Retina (tissue), 1 donor: ENCODE measurements at regions not wholly inside any gene's neighbourhood (a gene's known extent, or its start where the extent isn't known, plus 50 kb on each side); places are given as distances from the start of the nearest gene placed in this dataset.
A peak's percentile ranks its signal among the peaks of the same experiment; 100 is the strongest.

Experiments
- DNase-seq: peaks from one replicate; pipeline ENCODE4 v3.0.0-alpha.2; 2016

GRCh38 chr1:78369546-78369945 is 121.2 kb upstream of the PTGFR start:
- no peak for DNase-seq

DNA sequence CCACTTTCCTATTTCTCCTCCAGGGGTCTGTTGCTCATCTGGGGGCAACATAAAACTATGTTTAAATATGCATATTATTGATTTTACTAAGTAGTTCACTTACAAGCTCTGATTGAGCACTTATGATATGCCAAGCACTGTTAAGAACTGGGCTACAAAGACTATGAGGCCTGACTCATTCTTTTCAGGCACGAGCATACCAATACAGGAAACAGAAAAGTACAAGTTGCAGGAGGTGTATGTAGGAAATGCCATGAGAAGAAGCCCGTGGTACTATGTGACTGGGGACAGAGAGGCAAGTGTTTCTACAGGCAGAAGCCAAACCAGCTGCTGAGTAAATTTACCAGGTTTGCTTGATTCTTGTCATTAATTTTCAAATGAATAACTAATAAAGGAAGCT is 120.4 kb upstream of the PTGFR start:
- no peak for DNase-seq

DNA sequence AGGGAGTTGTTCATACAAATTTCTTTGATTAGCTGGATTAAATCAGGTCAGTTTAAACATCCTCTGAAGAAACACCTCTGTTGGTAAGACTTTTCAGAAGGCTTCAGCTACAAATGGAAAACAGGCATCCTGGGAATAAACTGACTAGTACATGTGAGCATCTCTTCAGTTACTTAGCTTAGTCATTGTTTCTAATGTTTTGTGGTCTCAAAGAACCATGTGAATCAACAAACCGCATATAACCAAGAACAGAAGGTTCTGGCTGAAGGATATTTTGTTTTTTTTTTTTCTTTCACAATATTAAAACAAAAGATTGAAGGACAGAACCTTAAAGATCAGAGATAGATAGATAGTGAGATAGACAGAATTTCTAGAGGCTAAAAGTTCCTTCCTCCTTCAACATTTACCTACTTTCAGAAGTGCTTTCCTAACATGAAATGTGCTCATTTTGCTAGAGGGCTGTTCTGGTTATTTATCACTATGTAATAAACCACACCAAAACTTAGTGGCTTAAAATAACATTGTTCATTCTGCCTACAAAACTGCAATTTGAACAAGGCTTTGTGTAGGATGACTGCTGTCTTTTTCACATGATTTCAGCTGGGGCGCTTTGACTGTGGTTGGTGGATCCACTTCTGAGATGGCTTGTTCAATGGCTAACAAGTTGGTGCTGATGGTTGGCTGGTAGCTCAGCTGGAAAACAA is 119.8 kb upstream of the PTGFR start:
- DNase-seq = no peak

GRCh38 chr1:78373676-78374075 is 117.1 kb upstream of the PTGFR start:
- DNase-seq = no peak

GRCh38 chr1:78375996-78376395 is 114.8 kb upstream of the PTGFR start:
- no peak for DNase-seq

- no peak for DNase-seq
Measured at GRCh38 chr1:78377356-78377928, 113.3 kb upstream of the PTGFR start.

- no peak for DNase-seq
Measured at GRCh38 chr1:78383923-78384322, 106.9 kb upstream of the PTGFR start.

GRCh38 chr1:78385744-78386462 is 104.9 kb upstream of the PTGFR start:
- DNase-seq = no peak

DNA sequence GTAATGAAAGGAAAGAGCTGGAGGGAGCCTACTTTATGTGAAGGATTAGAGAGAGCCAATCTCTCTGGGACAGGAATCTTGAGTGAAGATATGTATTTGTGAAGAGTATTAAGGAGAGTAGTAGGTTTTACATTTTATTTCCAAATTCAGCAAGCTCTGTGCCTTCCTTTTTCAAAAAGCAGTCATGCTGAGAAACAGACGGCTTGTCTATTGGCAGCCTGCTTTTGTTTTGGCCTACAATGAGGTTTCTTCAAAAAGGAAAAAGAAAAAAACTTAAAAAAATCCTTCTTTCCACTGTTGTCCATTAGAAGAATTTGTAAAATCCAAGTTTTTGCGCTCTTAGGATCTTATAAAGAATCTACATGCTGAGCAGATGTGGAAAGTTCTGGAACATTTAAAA is 103.6 kb upstream of the PTGFR start:
- no peak for DNase-seq

- DNase-seq = no peak
Measured at GRCh38 chr1:78387871-78388270, 102.9 kb upstream of the PTGFR start.

GRCh38 chr1:78388275-78388674 is 102.5 kb upstream of the PTGFR start:
- DNase-seq = no peak

- no peak for DNase-seq
Measured at GRCh38 chr1:78401148-78401547, 89.6 kb upstream of the PTGFR start.

DNA sequence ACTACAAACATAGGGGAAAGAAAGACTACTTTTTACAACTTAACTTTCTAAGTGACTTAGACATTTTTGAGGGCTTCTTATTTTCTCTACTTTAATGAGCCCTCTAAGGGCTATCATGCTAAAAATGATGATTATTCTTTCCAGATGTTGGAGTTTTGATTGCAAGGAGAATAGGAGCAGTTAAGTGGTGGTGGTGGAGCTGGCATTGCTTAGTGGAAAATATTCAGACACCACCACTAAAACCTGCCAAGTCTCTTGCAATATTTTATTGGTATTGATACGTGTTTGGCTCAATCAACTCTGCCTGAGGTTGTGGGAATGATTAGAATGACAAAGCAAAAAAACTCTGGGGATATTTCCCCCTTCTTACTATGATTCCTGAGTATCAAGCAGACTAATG is 82.6 kb upstream of the PTGFR start:
- no peak for DNase-seq

DNA sequence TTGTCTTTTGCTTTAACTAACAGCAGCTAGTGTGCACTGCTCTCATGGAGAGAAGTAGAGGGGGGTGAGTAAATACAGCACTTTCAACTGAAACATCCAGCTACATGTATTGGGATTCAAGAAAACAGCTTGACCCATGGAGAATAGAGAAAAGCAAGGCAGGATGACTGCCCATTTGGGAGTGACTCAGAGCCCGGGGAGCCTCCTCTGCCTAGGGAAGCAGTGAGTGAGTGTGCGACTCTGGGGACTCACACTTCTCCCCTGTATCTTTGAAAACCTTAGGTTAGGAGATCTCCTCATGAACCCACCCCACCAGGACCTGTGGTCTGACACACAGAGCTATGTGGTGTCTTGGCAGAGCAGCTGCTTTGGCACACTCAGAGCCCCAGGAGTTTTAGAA is 82.0 kb upstream of the PTGFR start:
- no peak for DNase-seq

DNA sequence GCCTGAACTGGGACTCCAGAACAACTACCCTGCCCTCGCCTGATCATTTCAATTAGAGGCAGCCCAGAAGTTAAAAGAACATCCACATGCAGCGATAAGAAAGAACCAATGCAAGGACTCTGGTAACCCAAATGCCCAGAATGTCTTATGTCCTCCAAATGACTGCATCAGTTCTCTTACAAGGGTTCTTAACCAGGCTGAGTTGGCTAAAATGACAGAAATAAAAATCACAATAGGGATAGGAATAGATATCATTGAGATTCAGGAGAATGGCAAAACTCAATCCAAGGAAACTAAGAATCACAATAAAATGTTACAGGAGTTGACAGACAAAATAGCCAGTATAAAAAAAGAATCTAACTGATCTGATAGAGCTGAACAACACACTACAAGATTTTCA is 80.1 kb upstream of the PTGFR start:
- DNase-seq = no peak

GRCh38 chr1:78411707-78412106 is 79.1 kb upstream of the PTGFR start:
- no peak for DNase-seq

GRCh38 chr1:78415165-78415564 is 75.6 kb upstream of the PTGFR start:
- DNase-seq = no peak

DNA sequence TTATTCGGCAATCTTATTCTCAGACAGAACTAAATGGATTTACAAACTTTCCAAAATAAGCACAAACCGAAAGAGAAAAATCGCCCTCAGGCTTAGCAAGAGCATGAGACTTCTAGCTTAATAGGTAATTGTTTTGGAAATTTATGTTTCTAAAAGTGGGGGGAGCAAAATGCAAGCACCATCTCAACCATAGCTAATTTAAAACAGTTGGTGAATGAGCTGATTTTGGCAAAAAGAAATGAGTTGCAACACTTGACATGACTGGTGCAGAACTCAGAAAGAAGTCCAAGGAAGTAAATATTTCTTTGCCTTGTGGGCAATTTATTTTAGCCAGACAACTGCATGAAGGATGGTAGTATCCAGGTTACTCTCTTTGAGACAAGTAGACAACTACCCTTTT is 71.5 kb upstream of the PTGFR start:
- DNase-seq = no peak

- no peak for DNase-seq
Measured at GRCh38 chr1:78420181-78420580, 70.6 kb upstream of the PTGFR start.

GRCh38 chr1:78420688-78421087 is 70.1 kb upstream of the PTGFR start:
- DNase-seq = no peak

DNA sequence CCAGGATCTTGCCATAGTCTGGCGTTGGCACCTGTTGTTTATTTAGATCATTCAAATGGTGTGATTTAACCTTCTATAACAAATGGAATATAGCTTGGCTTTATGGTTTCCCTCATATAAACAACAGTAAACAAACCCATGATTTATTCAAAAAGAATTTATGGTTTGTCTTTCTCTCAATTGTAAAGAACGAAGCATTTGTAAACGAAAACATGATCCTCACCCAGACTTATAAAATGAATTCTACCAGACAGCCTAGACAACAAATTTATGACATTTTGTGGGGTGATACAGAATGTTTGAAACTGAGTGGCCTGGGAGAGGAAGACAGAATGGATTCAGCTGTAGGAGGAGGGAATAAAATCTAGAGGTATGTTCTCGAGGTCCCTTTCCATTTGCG is 66.1 kb upstream of the PTGFR start:
- DNase-seq = no peak

- DNase-seq = peak; percentile 14
Measured at GRCh38 chr1:78426408-78426807, 64.4 kb upstream of the PTGFR start.

DNA sequence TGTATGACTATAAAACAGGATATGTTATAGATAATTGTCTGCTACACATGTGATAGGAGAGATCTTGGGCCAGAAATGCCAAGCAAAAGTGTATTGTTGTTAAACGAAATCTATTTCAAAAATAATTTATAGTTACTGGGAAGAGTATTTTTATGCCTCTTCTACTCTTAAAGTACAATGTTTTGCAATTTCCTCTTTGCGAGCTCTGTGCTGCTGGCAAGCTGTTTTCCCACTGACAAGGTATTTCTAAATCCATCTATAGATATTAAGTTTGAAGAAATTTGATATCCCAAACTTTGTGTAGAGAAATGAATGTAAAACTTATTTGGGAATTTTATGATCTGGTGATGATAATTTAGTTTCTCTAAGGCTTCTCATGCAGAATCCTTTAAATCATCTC is 63.3 kb upstream of the PTGFR start:
- DNase-seq = no peak

DNA sequence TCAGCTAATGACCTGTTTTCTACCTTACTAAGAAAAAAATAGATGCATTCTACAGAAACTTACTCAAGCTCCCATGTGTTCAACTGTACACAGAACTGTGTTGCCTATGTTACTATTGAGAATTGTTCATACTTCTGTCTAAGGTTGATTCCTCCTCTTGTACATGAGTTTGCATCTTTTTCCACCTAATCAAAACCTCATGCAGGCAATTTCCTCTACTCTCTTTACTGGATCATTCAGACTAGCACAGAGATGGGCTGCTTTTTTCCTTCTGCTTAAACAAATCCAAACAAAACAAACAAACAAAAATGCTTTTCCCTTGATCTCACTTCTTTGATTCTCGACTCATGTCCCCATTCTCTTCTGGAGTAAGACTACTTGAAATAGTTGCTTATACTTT is 58.8 kb upstream of the PTGFR start:
- DNase-seq = no peak

DNA sequence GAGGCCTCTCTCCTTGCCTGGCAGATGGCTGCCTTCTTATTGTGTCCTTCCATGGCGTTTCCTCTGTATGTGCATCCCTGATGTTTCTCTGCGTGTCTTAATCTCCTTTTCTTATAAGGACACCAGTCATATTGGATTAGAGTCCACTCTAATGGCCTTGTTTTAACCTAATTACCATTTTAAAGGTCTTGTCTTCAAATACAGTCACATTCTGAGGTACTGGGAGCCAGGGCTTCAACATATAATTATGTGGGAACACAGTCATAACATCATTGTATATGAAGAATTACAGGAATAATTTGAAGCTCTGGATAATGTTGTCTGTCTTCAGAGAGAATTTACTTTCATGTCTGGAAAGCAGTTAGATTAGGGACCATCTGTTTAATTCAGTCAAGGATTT is 56.4 kb upstream of the PTGFR start:
- no peak for DNase-seq
